ENCODE measurements at regions not wholly inside any gene's neighbourhood (a gene's known extent, or its start where the extent isn't known, plus 50 kb on each side); places are given as distances from the start of the nearest gene placed in this dataset.

DNA sequence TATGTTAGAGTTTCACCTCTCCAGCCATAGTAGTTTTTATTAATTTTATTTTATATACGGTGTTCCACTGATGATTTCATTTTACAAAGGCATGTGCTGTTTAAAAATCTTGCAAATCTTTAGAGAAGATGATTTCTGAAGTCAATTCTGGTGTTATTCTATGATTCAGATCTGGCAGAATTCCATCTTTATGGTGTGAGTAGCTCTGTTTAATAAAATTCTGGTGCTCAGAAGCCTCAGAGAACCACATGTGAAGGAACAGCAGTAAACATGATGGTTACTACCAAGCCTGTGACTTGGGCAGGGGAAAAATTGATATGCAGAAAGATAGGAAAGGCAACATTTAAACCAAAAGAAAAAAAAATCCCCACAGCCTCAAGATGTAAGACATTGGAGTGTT, 299.7 kb downstream of the NPR3 start:
- TF ChIP-seq, protein P1, sequence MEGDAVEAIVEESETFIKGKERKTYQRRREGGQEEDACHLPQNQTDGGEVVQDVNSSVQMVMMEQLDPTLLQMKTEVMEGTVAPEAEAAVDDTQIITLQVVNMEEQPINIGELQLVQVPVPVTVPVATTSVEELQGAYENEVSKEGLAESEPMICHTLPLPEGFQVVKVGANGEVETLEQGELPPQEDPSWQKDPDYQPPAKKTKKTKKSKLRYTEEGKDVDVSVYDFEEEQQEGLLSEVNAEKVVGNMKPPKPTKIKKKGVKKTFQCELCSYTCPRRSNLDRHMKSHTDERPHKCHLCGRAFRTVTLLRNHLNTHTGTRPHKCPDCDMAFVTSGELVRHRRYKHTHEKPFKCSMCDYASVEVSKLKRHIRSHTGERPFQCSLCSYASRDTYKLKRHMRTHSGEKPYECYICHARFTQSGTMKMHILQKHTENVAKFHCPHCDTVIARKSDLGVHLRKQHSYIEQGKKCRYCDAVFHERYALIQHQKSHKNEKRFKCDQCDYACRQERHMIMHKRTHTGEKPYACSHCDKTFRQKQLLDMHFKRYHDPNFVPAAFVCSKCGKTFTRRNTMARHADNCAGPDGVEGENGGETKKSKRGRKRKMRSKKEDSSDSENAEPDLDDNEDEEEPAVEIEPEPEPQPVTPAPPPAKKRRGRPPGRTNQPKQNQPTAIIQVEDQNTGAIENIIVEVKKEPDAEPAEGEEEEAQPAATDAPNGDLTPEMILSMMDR (IDR thresholded peaks at IDR 0.05; ENCODE audit: extremely low read depth in 1 of 2, insufficient read depth in 1 of 2, low read depth in 1 of 2, low read length in 2 of 2), result no peak
- TF ChIP-seq, protein P2, sequence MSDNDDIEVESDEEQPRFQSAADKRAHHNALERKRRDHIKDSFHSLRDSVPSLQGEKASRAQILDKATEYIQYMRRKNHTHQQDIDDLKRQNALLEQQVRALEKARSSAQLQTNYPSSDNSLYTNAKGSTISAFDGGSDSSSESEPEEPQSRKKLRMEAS (IDR thresholded peaks at IDR 0.05; ENCODE audit: insufficient read depth, insufficient read length), result no peak
- TF ChIP-seq POLR2AphosphoS5 (IDR thresholded peaks at IDR 0.05; ENCODE audit: insufficient read depth, low read depth, low read length) (no peak), POLR2A (IDR thresholded peaks at IDR 0.05; ENCODE audit: low read depth, low read length) (no peak)

Data from endothelial cell of umbilical vein (primary cell).